CD4-positive, alpha-beta T cell (primary cell): ENCODE measurements at regions not wholly inside any gene's neighbourhood (a gene's known extent, or its start where the extent isn't known, plus 50 kb on each side); places are given as distances from the start of the nearest gene placed in this dataset.

Source experiments
- ATAC-seq: fragments of 200-7000 bp; cut with Tn5 transposase; one replicate; pipeline ENCODE4 v1.10.0; 2022; ENCODE audit warnings: mild to moderate bottlenecking; ENCODE audit not compliant: poor library complexity
- CTCF ChIA-PET: fragments of 350-600 bp; sonication (Branson Sonifier 250); formaldehyde crosslinking; loops from one replicate; lab custom pipeline; 2021; ENCODE audit warnings: antibody characterized with exemption, inconsistent platforms; lab: Charles Lee
- POLR2A ChIA-PET: fragments of 350-600 bp; sonication (Branson Sonifier 250); formaldehyde crosslinking; loops from one replicate; lab custom pipeline; 2021; ENCODE audit warnings: antibody characterized with exemption, inconsistent platforms; lab: Charles Lee
- DNase-seq, 14 experiments: peaks; one replicate each; pipeline ENCODE4 v3.0.0-alpha.2; 2013 to 2020; ENCODE audit warnings: mixed read lengths in 2 of 14
- H3K27ac ChIP-seq, 2 donors: one replicate each; pipeline versions ENCODE4 v1.5.1 to v1.7.0; 2013; ENCODE audit warnings: low read length in 2 of 2, low read depth in 1 of 2, mild to moderate bottlenecking in 1 of 2
- H3K27me3 ChIP-seq, 2 experiments: 1 replicate in 1 of 2; 2 replicates in 1 of 2; pipeline versions ENCODE4 v1.6.1 to v1.7.0; 2013; ENCODE audit warnings: low read length in 2 of 2, control low read depth in 1 of 2, mild to moderate bottlenecking in 1 of 2, moderate library complexity in 1 of 2; ENCODE audit not compliant: insufficient read depth in 2 of 2, control insufficient read depth in 1 of 2
- H3K36me3 ChIP-seq: one replicate; pipeline ENCODE4 v1.6.1; 2013; ENCODE audit warnings: low read length, control low read depth; ENCODE audit not compliant: insufficient read depth
- H3K4me1 ChIP-seq: one replicate; pipeline ENCODE4 v1.6.1; 2013; ENCODE audit warnings: low read length, control low read depth; ENCODE audit not compliant: insufficient read depth
- H3K4me3 ChIP-seq: one replicate; pipeline ENCODE4 v1.5.1; 2013; ENCODE audit warnings: mild to moderate bottlenecking, low read length, moderate library complexity
- H3K9me3 ChIP-seq, 2 experiments: 1 replicate in 1 of 2; 2 replicates in 1 of 2; pipeline versions ENCODE4 v1.6.1 to v1.7.0; 2013; ENCODE audit warnings: low read length in 2 of 2, mild to moderate bottlenecking in 2 of 2, control low read depth in 1 of 2, moderate library complexity in 1 of 2; ENCODE audit not compliant: control insufficient read depth in 1 of 2, insufficient read depth in 1 of 2
- H3K27ac Mint-ChIP-seq: one replicate; pipeline ENCODE4 v1.8.0; 2020; ENCODE audit warnings: mixed read lengths
- H3K27me3 Mint-ChIP-seq: one replicate; pipeline ENCODE4 v1.8.0; 2021; ENCODE audit warnings: mixed read lengths
- H3K36me3 Mint-ChIP-seq: one replicate; pipeline ENCODE4 v1.8.0; 2021; ENCODE audit warnings: low read depth, mixed read lengths
- H3K4me1 Mint-ChIP-seq: one replicate; pipeline ENCODE4 v1.8.0; 2021; ENCODE audit warnings: low read depth, mixed read lengths
- H3K4me3 Mint-ChIP-seq: one replicate; pipeline ENCODE4 v1.8.0; 2020; ENCODE audit warnings: mild to moderate bottlenecking, mixed read lengths
- H3K9me3 Mint-ChIP-seq: one replicate; pipeline ENCODE4 v1.8.0; 2020; ENCODE audit warnings: mixed read lengths
- CTCF ChIP-seq: fragments of 200-600 bp; IDR thresholded peaks from one replicate; pipeline ENCODE4 v1.8.0; 2022; ENCODE audit warnings: antibody characterized with exemption, mild to moderate bottlenecking
- intact Hi-C, 2 experiments: fragments of 100-400 bp; cut with DNase I in 1 of 2; cut with micrococcal nuclease in 1 of 2; formaldehyde crosslinking; loops; one replicate each; pipeline versions ENCODE4 v1.15.1 to v1.9.0; 2023 to 2025; cut with DNase I, micrococcal nuclease

DNA sequence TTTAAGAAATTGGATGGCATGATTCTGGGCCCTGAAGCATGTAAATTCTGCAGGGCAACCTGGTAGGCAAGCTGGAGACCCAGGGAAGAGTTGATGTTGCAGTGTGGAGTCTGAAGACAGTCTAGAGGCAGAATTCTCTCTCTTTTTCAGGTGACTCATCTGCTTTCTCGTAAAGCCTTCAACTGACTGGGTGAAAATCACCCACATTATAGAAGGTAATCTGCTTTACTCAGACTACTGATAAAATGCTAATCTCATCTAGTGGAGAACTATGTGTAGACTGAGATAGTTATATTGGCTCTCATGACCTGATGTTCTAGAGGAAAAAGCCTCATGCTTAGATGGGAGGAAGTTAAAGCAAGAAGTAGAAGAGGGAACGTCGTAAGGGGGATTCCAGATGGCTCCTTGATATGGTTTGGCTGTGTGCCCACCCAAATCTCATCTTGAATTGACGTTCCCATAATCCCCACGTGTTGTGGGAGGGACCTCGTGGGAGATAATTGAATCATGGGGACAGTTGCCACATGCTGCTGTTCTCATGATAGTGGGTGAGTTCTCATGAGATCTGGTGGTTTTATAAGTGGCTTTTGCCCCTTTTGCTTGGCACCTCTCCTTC is 723.8 kb downstream of the BCL11B start:
- Mint-ChIP-seq H3K4me3 (no peak overlapping the region), H3K9me3 (peaks cover 4% of the 10 kb centered on the region), H3K27ac (no peak overlapping the region), H3K4me1 (peaks cover 16% of the 10 kb centered on the region), H3K36me3 (no peaks in the 10 kb centered on the region), H3K27me3 (no peaks in the 10 kb centered on the region)
- CTCF ChIA-PET: no interaction called here
- no peak for TF ChIP-seq CTCF
- H3K4me3 ChIP-seq: no peak overlapping the region
- no peaks in the 10 kb centered on the region for H3K9me3 ChIP-seq
- H3K36me3 ChIP-seq: no peaks in the 10 kb centered on the region
- H3K4me1 ChIP-seq: no peaks in the 10 kb centered on the region
- H3K27ac ChIP-seq: no peak overlapping the region
- ATAC-seq: no peak
- H3K27me3 ChIP-seq: no peaks in the 10 kb centered on the region
- intact Hi-C loops: no loop called here
- peak in 2 of 14 experiments; percentile 25 to 31 for DNase-seq
- POLR2A ChIA-PET: no interaction called here

DNA sequence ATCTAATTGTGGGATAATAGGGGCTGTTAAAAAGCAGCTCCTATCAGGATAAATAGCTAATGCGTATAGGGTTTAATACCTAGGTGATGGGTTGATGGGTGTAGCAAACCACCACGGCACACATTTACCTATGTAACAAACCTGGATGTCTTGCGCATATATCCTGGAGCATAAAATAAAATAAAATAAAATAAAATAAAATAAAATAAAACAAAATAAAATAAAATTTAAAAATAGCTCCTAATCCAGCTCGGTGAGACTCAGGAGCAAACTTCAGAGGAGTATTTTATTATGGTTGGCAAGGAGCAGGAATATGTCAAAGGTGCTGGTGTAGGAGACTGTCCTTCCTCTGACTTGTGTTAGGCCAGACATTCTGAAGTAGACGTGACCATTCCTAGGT is 721.0 kb downstream of the BCL11B start:
- no peak overlapping the region for H3K4me3 Mint-ChIP-seq
- ChIA-PET POLR2A (no interaction called here), CTCF (interaction anchor here (2.0 kb wide), 1 partner anchor 19 kb away, joined by 5 read pairs; no protein-coding TSS in a partner anchor)
- H3K27ac ChIP-seq: no peak overlapping the region
- H3K4me1 ChIP-seq: no peaks in the 10 kb centered on the region
- peaks cover 4% of the 10 kb centered on the region for H3K9me3 Mint-ChIP-seq
- H3K36me3 ChIP-seq: no peaks in the 10 kb centered on the region
- H3K4me1 Mint-ChIP-seq: peaks cover 16% of the 10 kb centered on the region
- intact Hi-C loops: loop anchor here in 1 of 2 experiments (5.0 kb wide), 1 partner anchor 686 kb away; no protein-coding TSS in a partner anchor
- no peaks in the 10 kb centered on the region for H3K27me3 Mint-ChIP-seq
- TF ChIP-seq CTCF: no peak
- no peak overlapping the region for H3K4me3 ChIP-seq
- H3K36me3 Mint-ChIP-seq: no peaks in the 10 kb centered on the region
- DNase-seq: no peak
- no peaks in the 10 kb centered on the region for H3K9me3 ChIP-seq
- H3K27ac Mint-ChIP-seq: no peak overlapping the region
- no peaks in the 10 kb centered on the region for H3K27me3 ChIP-seq
- no peak for ATAC-seq

GRCh38 chr14:98555440-98555839 is 716.6 kb downstream of the BCL11B start:
- no peaks in the 10 kb centered on the region for H3K36me3 ChIP-seq
- no peaks in the 10 kb centered on the region for H3K36me3 Mint-ChIP-seq
- H3K4me1 Mint-ChIP-seq: no peaks in the 10 kb centered on the region
- no peaks in the 10 kb centered on the region for H3K27me3 Mint-ChIP-seq
- CTCF ChIA-PET: no interaction called here
- H3K9me3 ChIP-seq: no peaks in the 10 kb centered on the region
- DNase-seq (no peak), ATAC-seq (no peak)
- H3K27me3 ChIP-seq: no peaks in the 10 kb centered on the region
- H3K27ac ChIP-seq: no peak overlapping the region
- POLR2A ChIA-PET: no interaction called here
- TF ChIP-seq CTCF: no peak
- no peak overlapping the region for H3K4me3 ChIP-seq
- H3K4me1 ChIP-seq: no peaks in the 10 kb centered on the region
- no peak overlapping the region for H3K27ac Mint-ChIP-seq
- no peak overlapping the region for H3K4me3 Mint-ChIP-seq
- no peaks in the 10 kb centered on the region for H3K9me3 Mint-ChIP-seq
- intact Hi-C loops: no loop called here
